Fibroblast of lung (primary cell): ENCODE measurements at regions not wholly inside any gene's neighbourhood (a gene's known extent, or its start where the extent isn't known, plus 50 kb on each side); places are given as distances from the start of the nearest gene placed in this dataset.

Source experiments
- DNase-seq, 2 donors: peaks; one replicate each; pipeline versions ENCODE4 v3.0.0 to v3.0.0-alpha.2; 2010; ENCODE audit warnings: low read depth in 2 of 2
- H2AFZ ChIP-seq: 2 replicates; pipeline ENCODE4 v1.5.1; 2012; ENCODE audit warnings: low read length, control low read depth, inconsistent platforms
- H3K27ac ChIP-seq: 2 replicates; pipeline ENCODE4 v1.5.1; 2011; ENCODE audit warnings: low read length, control low read depth; ENCODE audit not compliant: insufficient read depth
- H3K27me3 ChIP-seq: 2 replicates; pipeline ENCODE4 v1.5.1; 2011; ENCODE audit warnings: mild to moderate bottlenecking, low read length; ENCODE audit not compliant: control insufficient read depth, insufficient read depth
- H3K36me3 ChIP-seq: 2 replicates; pipeline ENCODE4 v1.5.1; 2011; ENCODE audit warnings: low read length; ENCODE audit not compliant: control insufficient read depth, insufficient read depth
- H3K4me1 ChIP-seq: 2 replicates; pipeline ENCODE4 v1.5.1; 2011; ENCODE audit warnings: low read length; ENCODE audit not compliant: control insufficient read depth, insufficient read depth; ENCODE audit errors: extremely low read depth
- H3K4me2 ChIP-seq: 2 replicates; pipeline ENCODE4 v1.5.1; 2011; ENCODE audit warnings: low read length, control low read depth; ENCODE audit not compliant: insufficient read depth; ENCODE audit errors: extremely low read depth
- H3K4me3 ChIP-seq, 4 experiments: fragments of 200-600 bp in 1 of 4; sonication (generic) in 1 of 4; replicated peaks in 1 of 4; 2 replicates each; pipeline ENCODE4 v1.5.1; 2011 to 2016; ENCODE audit warnings: low read length in 4 of 4, low read depth in 3 of 4, mild to moderate bottlenecking in 3 of 4, control low read depth in 2 of 4, inconsistent platforms in 1 of 4, mixed read lengths in 1 of 4; ENCODE audit not compliant: insufficient read depth in 1 of 4; ENCODE audit errors: control extremely low read depth in 1 of 4
- H3K79me2 ChIP-seq: 2 replicates; pipeline ENCODE4 v1.5.1; 2012; ENCODE audit warnings: mild to moderate bottlenecking, low read length, inconsistent platforms; ENCODE audit not compliant: control insufficient read depth, insufficient read depth
- H3K9ac ChIP-seq: 2 replicates; pipeline ENCODE4 v1.5.1; 2011; ENCODE audit warnings: mild to moderate bottlenecking, low read length, control low read depth; ENCODE audit not compliant: insufficient read depth
- H3K9me3 ChIP-seq: 2 replicates; pipeline ENCODE4 v1.5.1; 2012; ENCODE audit warnings: low read depth, low read length; ENCODE audit not compliant: control insufficient read depth, insufficient read depth
- H4K20me1 ChIP-seq: 2 replicates; pipeline ENCODE4 v1.5.1; 2011; ENCODE audit warnings: low read length; ENCODE audit not compliant: control insufficient read depth, insufficient read depth; ENCODE audit errors: extremely low read depth
- EZH2 ChIP-seq: IDR thresholded peaks from 2 replicates; pipeline ENCODE4 v1.5.1; 2012; ENCODE audit warnings: low read length, control low read depth, mild to moderate bottlenecking; ENCODE audit errors: missing control alignments
- TF ChIP-seq, protein P1 (sequence below), 2 donors: IDR thresholded peaks in 1 of 2; conservative IDR thresholded peaks in 1 of 2; 1 replicate in 1 of 2; 2 replicates in 1 of 2; pipeline ENCODE4 v1.5.1; 2011 to 2012; ENCODE audit warnings: low read length in 2 of 2, control low read depth in 1 of 2, inconsistent platforms in 1 of 2, low read depth in 1 of 2, mild to moderate bottlenecking in 1 of 2

- Histone ChIP-seq H3K36me3 (no peaks in the 10 kb centered on the region), H3K27ac (no peak overlapping the region), H3K4me3 (no peak overlapping the region), H3K4me1 (no peaks in the 10 kb centered on the region), H3K9me3 (no peaks in the 10 kb centered on the region), H3K9ac (no peak overlapping the region), H3K4me2 (no peak overlapping the region), H2AFZ (no peak overlapping the region), H3K27me3 (no peaks in the 10 kb centered on the region), H4K20me1 (no peaks in the 10 kb centered on the region), H3K79me2 (no peaks in the 10 kb centered on the region)
- DNase-seq, result peak in 1 of 2 donors; percentile 53
- TF ChIP-seq EZH2, result no peak
- TF ChIP-seq, protein P1, sequence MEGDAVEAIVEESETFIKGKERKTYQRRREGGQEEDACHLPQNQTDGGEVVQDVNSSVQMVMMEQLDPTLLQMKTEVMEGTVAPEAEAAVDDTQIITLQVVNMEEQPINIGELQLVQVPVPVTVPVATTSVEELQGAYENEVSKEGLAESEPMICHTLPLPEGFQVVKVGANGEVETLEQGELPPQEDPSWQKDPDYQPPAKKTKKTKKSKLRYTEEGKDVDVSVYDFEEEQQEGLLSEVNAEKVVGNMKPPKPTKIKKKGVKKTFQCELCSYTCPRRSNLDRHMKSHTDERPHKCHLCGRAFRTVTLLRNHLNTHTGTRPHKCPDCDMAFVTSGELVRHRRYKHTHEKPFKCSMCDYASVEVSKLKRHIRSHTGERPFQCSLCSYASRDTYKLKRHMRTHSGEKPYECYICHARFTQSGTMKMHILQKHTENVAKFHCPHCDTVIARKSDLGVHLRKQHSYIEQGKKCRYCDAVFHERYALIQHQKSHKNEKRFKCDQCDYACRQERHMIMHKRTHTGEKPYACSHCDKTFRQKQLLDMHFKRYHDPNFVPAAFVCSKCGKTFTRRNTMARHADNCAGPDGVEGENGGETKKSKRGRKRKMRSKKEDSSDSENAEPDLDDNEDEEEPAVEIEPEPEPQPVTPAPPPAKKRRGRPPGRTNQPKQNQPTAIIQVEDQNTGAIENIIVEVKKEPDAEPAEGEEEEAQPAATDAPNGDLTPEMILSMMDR (conservative IDR thresholded peaks at IDR 0.05 in 1 of 2, IDR thresholded peaks at IDR 0.05 in 1 of 2; ENCODE audit: low read depth in 1 of 2, low read length in 2 of 2), result no peak
These were observed 608.1 kb downstream of the TOX3 start for GRCh38 chr16:51938861-51939260.

DNA sequence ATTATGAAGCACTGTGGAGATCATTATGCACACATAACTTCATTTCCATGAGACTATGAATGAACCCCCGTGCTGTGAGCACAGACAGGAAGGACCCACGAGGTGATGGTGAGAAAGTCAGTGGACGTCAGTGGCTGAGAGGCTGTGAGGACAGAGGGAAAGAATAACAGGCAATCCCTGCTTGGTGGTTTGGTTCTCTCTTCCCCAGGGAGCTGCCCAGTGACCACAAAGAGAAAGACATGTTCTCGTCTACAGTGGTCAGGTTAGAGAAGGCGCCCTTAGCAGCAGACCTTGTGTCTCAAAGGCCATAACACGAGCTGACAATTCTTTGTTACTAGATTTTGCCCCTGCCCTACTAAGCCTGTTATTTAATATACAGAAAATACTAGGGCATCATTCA is 609.2 kb downstream of the TOX3 start:
- TF ChIP-seq, protein P1 (conservative IDR thresholded peaks at IDR 0.05 in 1 of 2, IDR thresholded peaks at IDR 0.05 in 1 of 2; ENCODE audit: low read depth in 1 of 2, low read length in 2 of 2), result no peak
- no peak for TF ChIP-seq EZH2
- no peak for DNase-seq
- no peak overlapping the region for H3K4me2 ChIP-seq
- H2AFZ ChIP-seq, result peak overlapping the region; percentile 7
- H3K9me3 ChIP-seq, result no peaks in the 10 kb centered on the region
- H3K27me3 ChIP-seq, result no peaks in the 10 kb centered on the region
- no peaks in the 10 kb centered on the region for H4K20me1 ChIP-seq
- H3K4me3 ChIP-seq, result no peak overlapping the region
- no peaks in the 10 kb centered on the region for H3K36me3 ChIP-seq
- no peaks in the 10 kb centered on the region for H3K4me1 ChIP-seq
- H3K27ac ChIP-seq, result no peak overlapping the region
- no peaks in the 10 kb centered on the region for H3K79me2 ChIP-seq
- no peak overlapping the region for H3K9ac ChIP-seq

DNA sequence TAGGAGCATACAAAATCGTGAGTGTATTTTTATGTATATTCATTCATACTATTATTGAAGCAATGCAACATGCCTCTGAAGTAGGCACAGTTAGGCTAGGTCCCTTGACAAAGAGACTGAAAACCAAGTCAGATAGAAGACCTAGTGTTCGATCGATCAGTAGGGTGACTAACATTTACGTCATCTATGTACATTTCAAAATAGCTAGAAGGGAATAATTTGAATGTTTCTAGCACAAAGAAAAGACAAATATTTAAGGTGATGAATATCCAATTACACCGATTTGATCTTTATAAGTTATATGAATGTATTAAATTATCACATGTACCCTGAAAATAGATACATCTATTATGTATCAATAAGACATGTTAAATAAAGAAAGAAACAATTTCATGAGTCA is 610.1 kb downstream of the TOX3 start:
- no peak overlapping the region for H3K9ac ChIP-seq
- no peaks in the 10 kb centered on the region for H3K9me3 ChIP-seq
- no peak overlapping the region for H3K27ac ChIP-seq
- DNase-seq, result no peak
- H3K4me2 ChIP-seq, result no peak overlapping the region
- no peaks in the 10 kb centered on the region for H3K27me3 ChIP-seq
- no peak overlapping the region for H2AFZ ChIP-seq
- no peaks in the 10 kb centered on the region for H3K4me1 ChIP-seq
- no peaks in the 10 kb centered on the region for H4K20me1 ChIP-seq
- H3K36me3 ChIP-seq, result no peaks in the 10 kb centered on the region
- TF ChIP-seq, protein P1 (conservative IDR thresholded peaks at IDR 0.05 in 1 of 2, IDR thresholded peaks at IDR 0.05 in 1 of 2; ENCODE audit: low read depth in 1 of 2, low read length in 2 of 2), result no peak
- no peak for TF ChIP-seq EZH2
- H3K79me2 ChIP-seq, result no peaks in the 10 kb centered on the region
- H3K4me3 ChIP-seq, result no peak overlapping the region
